Cardiac fibroblast (primary cell): ENCODE measurements at regions not wholly inside any gene's neighbourhood (a gene's known extent, or its start where the extent isn't known, plus 50 kb on each side); places are given as distances from the start of the nearest gene placed in this dataset.

Experiments used
- DNase-seq, 2 donors: peaks; one replicate each; pipeline versions ENCODE4 v3.0.0 to v3.0.0-alpha.2; 2010; ENCODE audit warnings: low read depth in 2 of 2
- H3K4me3 ChIP-seq, 2 donors: replicated peaks in 1 of 2; 1 replicate in 1 of 2; 2 replicates in 1 of 2; pipeline ENCODE4 v1.5.1; 2011; ENCODE audit warnings: low read depth in 2 of 2, low read length in 2 of 2, mild to moderate bottlenecking in 2 of 2, moderate library complexity in 1 of 2
- TF ChIP-seq, protein P1 (sequence below): IDR thresholded peaks from one replicate; pipeline ENCODE4 v1.5.1; 2011; ENCODE audit warnings: low read depth, mild to moderate bottlenecking, low read length, inconsistent platforms

GRCh38 chr12:102685172-102685571 lies 204.8 kb upstream of the IGF1 start:
- H3K4me3 ChIP-seq = no peak overlapping the region
- DNase-seq = no peak
- TF ChIP-seq, protein P1, sequence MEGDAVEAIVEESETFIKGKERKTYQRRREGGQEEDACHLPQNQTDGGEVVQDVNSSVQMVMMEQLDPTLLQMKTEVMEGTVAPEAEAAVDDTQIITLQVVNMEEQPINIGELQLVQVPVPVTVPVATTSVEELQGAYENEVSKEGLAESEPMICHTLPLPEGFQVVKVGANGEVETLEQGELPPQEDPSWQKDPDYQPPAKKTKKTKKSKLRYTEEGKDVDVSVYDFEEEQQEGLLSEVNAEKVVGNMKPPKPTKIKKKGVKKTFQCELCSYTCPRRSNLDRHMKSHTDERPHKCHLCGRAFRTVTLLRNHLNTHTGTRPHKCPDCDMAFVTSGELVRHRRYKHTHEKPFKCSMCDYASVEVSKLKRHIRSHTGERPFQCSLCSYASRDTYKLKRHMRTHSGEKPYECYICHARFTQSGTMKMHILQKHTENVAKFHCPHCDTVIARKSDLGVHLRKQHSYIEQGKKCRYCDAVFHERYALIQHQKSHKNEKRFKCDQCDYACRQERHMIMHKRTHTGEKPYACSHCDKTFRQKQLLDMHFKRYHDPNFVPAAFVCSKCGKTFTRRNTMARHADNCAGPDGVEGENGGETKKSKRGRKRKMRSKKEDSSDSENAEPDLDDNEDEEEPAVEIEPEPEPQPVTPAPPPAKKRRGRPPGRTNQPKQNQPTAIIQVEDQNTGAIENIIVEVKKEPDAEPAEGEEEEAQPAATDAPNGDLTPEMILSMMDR = no peak

DNA sequence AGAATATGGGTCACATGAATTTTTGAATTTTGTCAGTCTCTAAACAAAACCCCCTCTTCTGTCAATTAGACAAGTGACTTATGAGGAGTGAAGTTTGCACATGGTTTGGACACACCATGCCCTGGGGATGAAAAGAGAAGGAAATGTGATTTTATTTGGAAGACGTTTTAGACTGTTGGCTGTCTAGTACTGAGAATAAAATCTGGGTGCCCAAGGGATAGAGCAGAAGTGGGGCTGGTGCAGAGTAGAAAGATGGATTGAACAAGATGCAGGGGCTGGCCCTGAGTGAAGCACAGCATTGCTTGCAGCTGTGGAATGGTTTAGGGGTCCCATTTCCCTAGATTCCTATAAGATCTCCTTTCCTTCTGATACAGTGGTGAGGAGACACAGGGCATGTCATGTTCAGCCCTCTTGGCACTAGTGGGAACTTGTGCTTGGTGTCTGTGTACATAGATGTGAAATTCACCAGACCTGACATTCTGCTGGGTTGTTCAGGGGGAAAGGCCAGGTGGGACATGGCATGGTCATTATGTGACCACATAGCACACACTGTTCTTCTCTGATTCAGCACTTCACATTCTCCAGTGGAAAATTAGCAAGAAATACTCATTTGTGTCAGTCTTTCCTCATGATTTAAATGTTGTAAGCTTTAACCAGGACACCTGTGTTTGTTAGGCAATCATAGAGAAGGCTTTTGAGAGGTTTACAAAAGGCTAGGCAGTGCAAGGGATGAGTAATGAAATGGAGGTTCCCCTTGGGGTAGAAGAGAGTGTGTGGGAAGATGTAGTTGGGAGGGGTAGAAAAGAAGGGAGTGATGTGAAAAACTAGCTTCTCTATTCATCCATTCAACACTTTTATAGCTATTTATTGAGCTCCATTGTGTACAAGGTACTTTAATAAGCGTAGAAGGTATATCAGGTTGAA lies 202.3 kb upstream of the IGF1 start:
- H3K4me3 ChIP-seq = no peak overlapping the region
- TF ChIP-seq, protein P1 = no peak
- DNase-seq = no peak

DNA sequence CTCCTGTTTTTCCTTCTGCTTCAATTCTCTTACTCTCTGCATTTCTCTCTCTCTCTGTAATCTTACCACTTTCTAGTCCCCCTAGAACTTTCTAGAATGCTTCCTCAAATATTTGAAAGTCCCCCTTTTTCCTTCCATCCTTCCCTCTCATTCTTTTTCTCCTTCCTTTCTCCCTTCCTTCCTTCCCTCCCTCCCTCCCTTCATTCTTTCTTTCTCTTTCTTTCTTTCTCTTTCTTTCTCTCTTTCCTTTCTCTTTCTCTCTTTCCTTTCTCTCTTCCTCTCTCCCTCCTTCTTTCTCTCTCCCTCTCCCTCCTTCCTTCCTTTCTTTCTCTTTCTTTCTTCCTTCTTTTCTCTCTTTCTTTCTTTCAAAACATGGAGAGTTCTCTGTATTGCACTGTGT lies 201.4 kb upstream of the IGF1 start:
- TF ChIP-seq, protein P1 = no peak
- no peak overlapping the region for H3K4me3 ChIP-seq
- DNase-seq = no peak

DNA sequence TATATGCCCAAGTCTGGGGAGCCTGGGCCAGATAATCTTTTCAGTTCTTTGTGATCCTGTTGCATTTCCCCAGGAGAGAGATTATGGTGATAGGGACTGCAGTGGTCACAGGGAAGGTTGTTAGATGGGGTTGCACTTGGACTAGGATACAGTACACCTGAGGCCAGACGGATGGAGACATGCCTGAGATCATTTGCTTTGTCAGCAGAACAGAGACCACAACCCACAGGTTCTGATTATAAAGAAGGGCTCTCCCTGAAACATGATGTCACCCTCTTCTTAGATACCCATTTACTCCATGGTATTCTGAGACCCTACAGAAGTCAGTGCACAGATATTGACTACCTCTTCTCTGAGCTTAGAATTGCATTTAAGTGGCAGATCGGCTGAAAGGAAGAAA lies 200.9 kb upstream of the IGF1 start:
- no peak overlapping the region for H3K4me3 ChIP-seq
- TF ChIP-seq, protein P1 = no peak
- no peak for DNase-seq

DNA sequence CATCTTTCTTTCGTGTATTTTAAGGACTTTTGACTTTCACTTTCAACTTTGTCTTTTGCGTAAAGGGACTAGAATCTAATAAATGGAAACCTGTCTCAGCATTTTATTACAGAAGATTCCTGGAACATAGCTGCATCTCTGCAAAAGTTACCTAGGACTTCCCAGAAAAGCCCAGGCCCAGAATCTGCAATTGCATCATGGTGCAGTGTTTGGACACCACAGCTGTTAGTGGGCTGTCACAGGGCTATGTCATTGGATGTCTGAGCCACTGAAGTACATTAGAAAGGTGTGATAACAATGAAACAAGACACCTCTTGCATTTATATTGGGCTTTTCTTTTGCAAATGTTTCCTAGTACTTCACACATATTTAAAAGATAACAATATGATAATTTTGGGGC lies 199.9 kb upstream of the IGF1 start:
- DNase-seq = no peak
- TF ChIP-seq, protein P1 = no peak
- no peak overlapping the region for H3K4me3 ChIP-seq

DNA sequence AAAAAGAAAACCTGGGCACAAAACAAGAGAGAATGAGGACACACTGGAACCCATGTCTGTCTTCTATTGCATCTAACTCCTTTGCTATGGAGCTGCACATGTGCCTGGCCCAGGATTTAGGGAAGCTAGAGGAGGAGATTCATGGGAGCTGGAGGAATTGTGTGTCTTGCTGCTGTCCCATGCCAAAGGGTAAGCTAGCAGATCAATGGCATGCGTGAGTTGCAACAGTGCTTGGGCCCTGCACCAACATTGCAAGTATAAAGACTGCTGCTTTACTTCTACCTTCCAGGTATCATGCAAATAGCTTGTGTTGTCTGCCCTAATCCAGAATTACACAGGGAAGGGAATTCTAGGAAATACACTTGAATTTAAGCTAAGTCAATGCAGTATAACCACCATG lies 196.4 kb upstream of the IGF1 start:
- TF ChIP-seq, protein P1 = no peak
- DNase-seq = no peak

More for the DNA sequence above, 196.4 kb upstream of the IGF1 start:
- no peak overlapping the region for H3K4me3 ChIP-seq
